ENCODE measurements at regions not wholly inside any gene's neighbourhood (a gene's known extent, or its start where the extent isn't known, plus 50 kb on each side); places are given as distances from the start of the nearest gene placed in this dataset.

- ATAC-seq (no peak), DNase-seq (no peak)
- Mint-ChIP-seq H3K4me1 (ENCODE audit: low read depth) (no peaks in the 10 kb centered on the region), H3K36me3 (ENCODE audit: low read depth) (no peaks in the 10 kb centered on the region), H3K9me3 (no peaks in the 10 kb centered on the region), H3K27me3 (no peaks in the 10 kb centered on the region), H3K27ac (no peak overlapping the region), H3K4me3 (no peak overlapping the region)
- intact Hi-C loops (cut with micrococcal nuclease) = no loop called here
- ChIA-PET CTCF (no interaction called here), POLR2A (interaction anchor here (0.6 kb wide), 1 partner anchor 93 kb away, joined by 3 read pairs; no protein-coding TSS in a partner anchor)
- TF ChIP-seq CTCF (IDR thresholded peaks at IDR 0.05) = no peak
Measured at GRCh38 chr9:30574355-30575151, 1809.9 kb upstream of the ACO1 start.

- Mint-ChIP-seq H3K27ac (no peak overlapping the region), H3K27me3 (no peaks in the 10 kb centered on the region), H3K4me3 (no peak overlapping the region), H3K4me1 (ENCODE audit: low read depth) (no peaks in the 10 kb centered on the region), H3K9me3 (no peaks in the 10 kb centered on the region), H3K36me3 (ENCODE audit: low read depth) (no peaks in the 10 kb centered on the region)
- no peak for TF ChIP-seq CTCF (IDR thresholded peaks at IDR 0.05)
- DNase-seq (no peak), ATAC-seq (no peak)
- intact Hi-C loops (cut with micrococcal nuclease) = no loop called here
- ChIA-PET POLR2A (interaction anchor here (0.6 kb wide), 1 partner anchor 94 kb away, joined by 3 read pairs; no protein-coding TSS in a partner anchor), CTCF (no interaction called here)
Measured at GRCh38 chr9:30575218-30575617, 1809.2 kb upstream of the ACO1 start.

GRCh38 chr9:30575691-30576090 is 1808.8 kb upstream of the ACO1 start:
- Mint-ChIP-seq H3K9me3 (no peaks in the 10 kb centered on the region), H3K4me1 (ENCODE audit: low read depth) (no peaks in the 10 kb centered on the region), H3K36me3 (ENCODE audit: low read depth) (no peaks in the 10 kb centered on the region), H3K4me3 (no peak overlapping the region), H3K27ac (no peak overlapping the region), H3K27me3 (no peaks in the 10 kb centered on the region)
- TF ChIP-seq CTCF (IDR thresholded peaks at IDR 0.05) = no peak
- ATAC-seq = no peak
- no peak for DNase-seq
- POLR2A ChIA-PET = no interaction called here
- CTCF ChIA-PET = no interaction called here
- intact Hi-C loops (cut with micrococcal nuclease) = no loop called here

GRCh38 chr9:30579810-30580209 is 1804.6 kb upstream of the ACO1 start:
- intact Hi-C loops (cut with micrococcal nuclease) = no loop called here
- Mint-ChIP-seq H3K27ac (no peak overlapping the region), H3K9me3 (no peaks in the 10 kb centered on the region), H3K4me1 (ENCODE audit: low read depth) (no peaks in the 10 kb centered on the region), H3K27me3 (no peaks in the 10 kb centered on the region), H3K4me3 (no peak overlapping the region), H3K36me3 (ENCODE audit: low read depth) (no peaks in the 10 kb centered on the region)
- ATAC-seq = no peak
- TF ChIP-seq CTCF (IDR thresholded peaks at IDR 0.05) = no peak
- POLR2A ChIA-PET = no interaction called here
- CTCF ChIA-PET = no interaction called here
- DNase-seq = no peak

- Mint-ChIP-seq H3K4me1 (ENCODE audit: low read depth) (no peaks in the 10 kb centered on the region), H3K27ac (no peak overlapping the region), H3K36me3 (ENCODE audit: low read depth) (no peaks in the 10 kb centered on the region), H3K27me3 (no peaks in the 10 kb centered on the region), H3K4me3 (no peak overlapping the region), H3K9me3 (no peaks in the 10 kb centered on the region)
- ATAC-seq = no peak
- ChIA-PET POLR2A (no interaction called here), CTCF (no interaction called here)
- no peak for TF ChIP-seq CTCF (IDR thresholded peaks at IDR 0.05)
- intact Hi-C loops (cut with micrococcal nuclease) = no loop called here
- DNase-seq = no peak
Measured at GRCh38 chr9:30582240-30582639, 1802.2 kb upstream of the ACO1 start.
